ENCODE measurements at regions not wholly inside any gene's neighbourhood (a gene's known extent, or its start where the extent isn't known, plus 50 kb on each side); places are given as distances from the start of the nearest gene placed in this dataset.

DNA sequence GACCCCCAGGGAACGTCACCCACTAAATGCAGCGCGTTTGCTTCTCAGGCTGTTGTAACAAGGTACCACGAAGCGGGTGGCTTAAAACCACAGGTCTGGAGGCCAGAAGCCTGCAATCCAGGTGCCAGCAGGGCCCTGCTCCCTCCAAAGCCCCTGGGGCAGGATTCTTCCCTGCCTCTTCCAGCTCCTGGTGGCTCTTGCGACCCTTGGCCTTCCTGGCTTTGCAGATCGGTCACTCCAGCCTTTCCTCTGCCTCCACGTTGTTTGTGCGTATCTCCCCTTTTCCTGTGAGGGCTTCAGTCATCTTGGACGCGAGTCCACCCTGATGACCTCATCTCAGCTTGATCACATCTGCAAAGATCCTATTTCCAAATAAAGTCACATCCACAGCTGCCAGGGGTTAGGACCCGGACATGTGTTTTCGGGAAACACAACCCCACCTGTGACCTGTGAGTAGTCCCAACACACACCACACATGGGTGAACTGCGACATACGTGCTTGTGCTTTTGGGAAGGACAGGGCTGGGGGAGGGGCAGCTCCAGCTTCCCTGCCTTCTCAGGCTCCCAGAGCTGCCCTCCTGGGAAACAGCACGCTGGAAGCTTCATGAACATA lies 114.5 kb upstream of the NCOR2 start:
- peak; percentile 72 for DNase-seq (ENCODE audit: low read depth)
- TF ChIP-seq, protein P1, sequence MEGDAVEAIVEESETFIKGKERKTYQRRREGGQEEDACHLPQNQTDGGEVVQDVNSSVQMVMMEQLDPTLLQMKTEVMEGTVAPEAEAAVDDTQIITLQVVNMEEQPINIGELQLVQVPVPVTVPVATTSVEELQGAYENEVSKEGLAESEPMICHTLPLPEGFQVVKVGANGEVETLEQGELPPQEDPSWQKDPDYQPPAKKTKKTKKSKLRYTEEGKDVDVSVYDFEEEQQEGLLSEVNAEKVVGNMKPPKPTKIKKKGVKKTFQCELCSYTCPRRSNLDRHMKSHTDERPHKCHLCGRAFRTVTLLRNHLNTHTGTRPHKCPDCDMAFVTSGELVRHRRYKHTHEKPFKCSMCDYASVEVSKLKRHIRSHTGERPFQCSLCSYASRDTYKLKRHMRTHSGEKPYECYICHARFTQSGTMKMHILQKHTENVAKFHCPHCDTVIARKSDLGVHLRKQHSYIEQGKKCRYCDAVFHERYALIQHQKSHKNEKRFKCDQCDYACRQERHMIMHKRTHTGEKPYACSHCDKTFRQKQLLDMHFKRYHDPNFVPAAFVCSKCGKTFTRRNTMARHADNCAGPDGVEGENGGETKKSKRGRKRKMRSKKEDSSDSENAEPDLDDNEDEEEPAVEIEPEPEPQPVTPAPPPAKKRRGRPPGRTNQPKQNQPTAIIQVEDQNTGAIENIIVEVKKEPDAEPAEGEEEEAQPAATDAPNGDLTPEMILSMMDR (conservative IDR thresholded peaks at IDR 0.05; ENCODE audit: low read length), result no peak
- H3K4me3 ChIP-seq (ENCODE audit: low read length), result no peak overlapping the region

DNA sequence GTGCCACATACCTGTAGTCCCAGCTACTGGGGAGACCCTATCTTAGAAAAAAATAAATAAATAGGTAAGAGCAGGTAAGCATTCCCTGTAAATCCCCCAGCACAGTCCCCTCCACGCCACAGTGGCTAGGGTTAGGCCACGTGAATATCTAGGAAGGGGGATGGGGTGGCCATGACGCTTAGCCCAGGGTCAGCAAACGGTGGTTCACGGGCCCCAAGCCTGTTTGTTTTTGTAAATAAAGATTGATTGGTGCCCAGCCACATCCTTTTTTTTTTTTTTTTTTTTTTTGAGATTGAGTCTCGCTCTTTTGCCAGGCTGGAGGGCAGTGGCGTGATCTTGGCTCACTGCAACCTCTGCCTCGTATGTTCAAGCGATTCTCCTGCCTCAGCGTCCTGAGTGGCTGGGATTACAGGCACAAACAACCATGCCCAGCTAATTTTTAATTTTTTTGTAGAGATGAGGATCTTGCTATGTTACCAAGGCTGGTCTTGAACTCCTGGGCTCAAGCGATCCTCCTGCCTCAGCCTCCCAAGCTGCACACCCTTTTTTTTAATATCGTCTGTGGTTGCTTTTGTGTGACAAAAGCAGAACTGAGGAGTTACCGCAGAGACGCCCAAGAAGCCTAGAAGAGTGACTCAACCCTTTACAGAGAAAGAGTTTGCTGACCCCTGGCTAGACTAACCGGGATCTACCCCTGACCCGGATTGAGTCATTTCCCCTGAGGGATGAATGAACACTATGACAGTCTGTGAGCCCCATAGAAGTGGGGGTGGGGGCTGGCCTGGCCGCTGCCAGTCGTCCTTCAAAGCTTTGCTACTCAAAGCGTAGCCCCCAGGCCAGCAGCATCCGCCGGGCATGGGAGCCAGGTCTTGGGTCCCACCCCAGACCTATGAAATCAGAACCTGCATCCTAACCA lies 113.7 kb upstream of the NCOR2 start:
- DNase-seq (ENCODE audit: low read depth), result peak; percentile 89
- H3K4me3 ChIP-seq (ENCODE audit: low read length), result no peak overlapping the region
- TF ChIP-seq, protein P1 (conservative IDR thresholded peaks at IDR 0.05; ENCODE audit: low read length), result peak; percentile 44

DNA sequence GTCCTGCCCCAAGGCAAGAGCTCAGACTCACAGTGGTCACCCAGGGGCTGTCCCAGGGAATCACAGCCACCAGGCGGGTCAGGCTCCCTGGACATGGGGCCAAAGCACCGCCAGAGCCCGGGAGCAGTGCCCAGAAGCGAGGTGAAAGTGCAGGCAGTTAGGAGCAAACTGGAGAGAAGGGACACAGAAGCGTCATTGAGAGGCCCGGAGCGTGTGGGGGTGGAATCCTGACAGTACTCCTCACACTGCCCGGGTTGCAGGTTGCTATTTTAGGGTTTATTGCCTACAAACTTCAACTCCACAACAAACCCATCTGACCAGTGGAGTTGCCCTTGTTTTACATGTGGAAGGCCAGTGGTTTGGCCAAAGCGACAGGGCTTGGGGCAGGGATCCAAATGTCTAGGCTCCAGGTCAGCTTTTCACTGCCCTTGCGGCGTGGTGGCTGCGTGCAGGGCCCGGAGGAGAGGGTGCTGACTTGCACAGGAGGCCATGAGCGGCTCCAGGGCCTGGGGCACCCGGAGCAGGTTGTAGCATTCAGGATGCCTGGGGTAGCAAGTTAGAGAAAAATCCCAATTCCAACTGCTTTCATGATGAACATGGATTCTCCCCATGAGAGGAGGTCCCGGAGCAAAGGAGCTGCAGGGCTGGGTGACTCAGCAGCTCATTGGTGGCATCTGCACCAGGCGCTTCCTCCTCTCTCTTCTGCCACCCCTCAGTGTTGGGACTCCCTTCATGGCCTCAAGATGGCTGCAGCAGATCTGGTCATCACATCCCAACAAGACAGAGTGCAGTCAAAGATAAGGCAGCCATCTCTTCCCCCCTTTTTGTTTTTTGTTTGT lies 112.3 kb upstream of the NCOR2 start:
- TF ChIP-seq, protein P1 (conservative IDR thresholded peaks at IDR 0.05; ENCODE audit: low read length), result no peak
- DNase-seq (ENCODE audit: low read depth), result no peak
- H3K4me3 ChIP-seq (ENCODE audit: low read length), result no peak overlapping the region

DNA sequence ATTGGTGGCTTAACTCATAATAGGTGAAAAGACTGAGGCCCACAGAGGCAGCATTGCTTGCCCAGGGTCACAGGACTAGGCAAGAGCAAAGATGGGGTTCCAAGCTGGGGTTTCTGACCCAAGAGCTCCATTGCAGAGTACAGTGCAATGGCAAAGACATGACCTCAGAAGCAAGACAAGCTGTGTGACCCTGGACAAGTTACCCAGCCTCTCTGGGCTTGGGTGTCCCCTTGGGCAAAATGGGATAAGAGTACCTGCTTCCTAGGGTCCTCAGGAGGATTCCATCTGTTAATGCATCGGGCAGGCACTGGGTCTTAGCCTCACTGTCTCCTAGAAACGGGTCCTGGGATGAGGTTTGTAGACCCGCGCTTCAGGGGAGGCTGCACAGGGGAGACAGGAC lies 111.6 kb upstream of the NCOR2 start:
- TF ChIP-seq, protein P1 (conservative IDR thresholded peaks at IDR 0.05; ENCODE audit: low read length), result no peak
- H3K4me3 ChIP-seq (ENCODE audit: low read length), result no peak overlapping the region
- no peak for DNase-seq (ENCODE audit: low read depth)

DNA sequence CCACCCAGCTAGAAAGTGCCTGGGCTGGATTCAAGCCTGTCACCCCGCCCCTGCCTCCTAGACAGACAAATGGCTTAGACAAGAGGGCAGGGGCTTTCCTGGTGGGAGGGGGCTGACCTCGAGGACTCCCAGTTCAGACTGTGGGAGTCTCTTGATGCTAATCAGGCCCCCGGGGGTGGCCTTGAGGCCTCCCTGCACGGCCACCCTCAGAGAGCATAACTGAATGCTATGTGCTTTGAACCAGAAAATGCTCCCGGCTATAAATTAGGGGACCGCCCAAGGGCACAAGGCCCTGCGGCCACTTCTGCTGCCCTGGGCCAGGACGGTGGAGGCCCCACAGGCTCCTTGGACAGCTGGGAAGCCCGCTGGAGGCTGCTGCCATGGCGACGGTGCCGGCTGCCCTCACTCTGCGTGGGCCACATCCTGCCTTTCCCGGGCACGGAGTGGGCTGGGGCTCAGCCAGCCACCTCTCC lies 111.0 kb upstream of the NCOR2 start:
- DNase-seq (ENCODE audit: low read depth), result no peak

DNA sequence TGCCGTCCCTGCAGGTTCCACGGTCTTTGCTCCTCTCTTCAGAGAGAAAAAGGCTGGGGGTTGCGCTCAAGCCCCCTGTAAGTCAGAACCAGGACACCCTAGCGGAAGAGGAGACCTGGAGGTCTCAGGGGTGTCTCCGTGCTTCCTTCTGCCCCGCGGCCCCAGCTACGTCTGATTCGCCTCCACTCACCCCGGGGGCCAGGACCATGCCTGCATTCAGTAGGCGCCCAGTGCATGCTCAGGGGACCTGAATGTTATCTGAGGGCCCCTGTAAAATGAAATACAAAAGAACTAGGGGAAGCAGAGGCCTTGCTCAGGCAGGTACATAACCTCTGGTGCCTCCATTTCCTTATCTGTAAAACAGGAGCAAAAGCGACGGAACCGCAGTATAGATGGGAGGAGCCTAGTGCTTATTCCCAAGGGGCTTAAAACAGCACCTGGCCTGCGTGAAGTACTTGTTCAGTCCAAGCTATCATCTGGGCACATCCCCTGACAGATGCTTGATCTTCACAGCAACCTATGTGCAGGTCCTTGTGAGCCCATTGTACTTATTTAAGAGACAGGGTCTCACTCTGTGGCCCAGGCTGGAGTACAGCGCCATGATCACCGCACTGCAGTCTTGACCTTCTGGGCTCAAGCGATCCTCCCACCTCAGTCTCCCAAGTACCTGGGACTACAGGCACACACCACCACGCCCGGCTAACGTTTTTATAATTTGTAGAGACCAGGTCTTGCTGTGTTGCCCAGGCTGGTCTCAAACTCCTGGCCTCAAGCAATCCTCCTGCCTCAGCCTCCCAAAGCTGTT lies 110.3 kb upstream of the NCOR2 start:
- DNase-seq (ENCODE audit: low read depth), result no peak
- H3K4me3 ChIP-seq (ENCODE audit: low read length), result no peak overlapping the region
- TF ChIP-seq, protein P1 (conservative IDR thresholded peaks at IDR 0.05; ENCODE audit: low read length), result no peak

More for the DNA sequence above, 111.0 kb upstream of the NCOR2 start:
- TF ChIP-seq, protein P1 (conservative IDR thresholded peaks at IDR 0.05; ENCODE audit: low read length), result no peak
- H3K4me3 ChIP-seq (ENCODE audit: low read length), result no peak overlapping the region

All from AG10803 (cell line).